ENCODE measurements at regions not wholly inside any gene's neighbourhood (a gene's known extent, or its start where the extent isn't known, plus 50 kb on each side); places are given as distances from the start of the nearest gene placed in this dataset.

DNA sequence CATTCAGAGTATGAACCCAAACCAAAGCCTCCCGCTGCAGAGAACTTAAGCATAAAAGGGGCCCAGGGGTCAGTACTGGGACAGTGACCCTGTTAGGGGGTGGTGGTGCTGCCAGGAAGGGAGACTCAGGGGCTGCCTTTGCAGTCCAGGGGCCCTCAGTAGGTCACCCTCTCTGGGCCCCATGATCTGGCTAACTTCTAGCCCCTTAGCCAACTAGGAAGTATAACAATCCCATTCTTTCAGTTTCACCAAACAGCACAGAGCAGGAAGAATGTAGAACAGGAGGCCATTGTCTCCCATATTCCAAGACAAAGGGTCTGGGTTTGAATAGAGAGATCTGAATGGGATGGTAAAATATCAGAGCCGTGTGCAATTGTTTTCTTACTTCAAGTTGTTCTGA is 378.6 kb upstream of the C16orf82 start:
- H3K36me3 ChIP-seq: no peaks in the 10 kb centered on the region
- no peaks in the 10 kb centered on the region for H3K9me3 ChIP-seq (ENCODE audit: low read depth)
- H3K4me3 ChIP-seq: no peak overlapping the region
- no peak overlapping the region for H3K27ac ChIP-seq
- DNase-seq (ENCODE audit: low read depth in 1 of 2, low spot score in 1 of 2): no peak
- TF ChIP-seq, protein P1, sequence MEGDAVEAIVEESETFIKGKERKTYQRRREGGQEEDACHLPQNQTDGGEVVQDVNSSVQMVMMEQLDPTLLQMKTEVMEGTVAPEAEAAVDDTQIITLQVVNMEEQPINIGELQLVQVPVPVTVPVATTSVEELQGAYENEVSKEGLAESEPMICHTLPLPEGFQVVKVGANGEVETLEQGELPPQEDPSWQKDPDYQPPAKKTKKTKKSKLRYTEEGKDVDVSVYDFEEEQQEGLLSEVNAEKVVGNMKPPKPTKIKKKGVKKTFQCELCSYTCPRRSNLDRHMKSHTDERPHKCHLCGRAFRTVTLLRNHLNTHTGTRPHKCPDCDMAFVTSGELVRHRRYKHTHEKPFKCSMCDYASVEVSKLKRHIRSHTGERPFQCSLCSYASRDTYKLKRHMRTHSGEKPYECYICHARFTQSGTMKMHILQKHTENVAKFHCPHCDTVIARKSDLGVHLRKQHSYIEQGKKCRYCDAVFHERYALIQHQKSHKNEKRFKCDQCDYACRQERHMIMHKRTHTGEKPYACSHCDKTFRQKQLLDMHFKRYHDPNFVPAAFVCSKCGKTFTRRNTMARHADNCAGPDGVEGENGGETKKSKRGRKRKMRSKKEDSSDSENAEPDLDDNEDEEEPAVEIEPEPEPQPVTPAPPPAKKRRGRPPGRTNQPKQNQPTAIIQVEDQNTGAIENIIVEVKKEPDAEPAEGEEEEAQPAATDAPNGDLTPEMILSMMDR (IDR thresholded peaks at IDR 0.05; ENCODE audit: low read depth, low read length): no peak
- no peaks in the 10 kb centered on the region for H3K4me1 ChIP-seq (ENCODE audit: low read depth)
- H3K27me3 ChIP-seq: no peaks in the 10 kb centered on the region

GRCh38 chr16:26688699-26689098 is 378.0 kb upstream of the C16orf82 start:
- H3K36me3 ChIP-seq: no peaks in the 10 kb centered on the region
- H3K9me3 ChIP-seq (ENCODE audit: low read depth): no peaks in the 10 kb centered on the region
- no peak overlapping the region for H3K4me3 ChIP-seq
- TF ChIP-seq, protein P1 (IDR thresholded peaks at IDR 0.05; ENCODE audit: low read depth, low read length): no peak
- H3K4me1 ChIP-seq (ENCODE audit: low read depth): no peaks in the 10 kb centered on the region
- DNase-seq (ENCODE audit: low read depth in 1 of 2, low spot score in 1 of 2): no peak
- H3K27me3 ChIP-seq: no peaks in the 10 kb centered on the region
- no peak overlapping the region for H3K27ac ChIP-seq

GRCh38 chr16:26692658-26693057 is 374.1 kb upstream of the C16orf82 start:
- H3K4me1 ChIP-seq (ENCODE audit: low read depth): no peaks in the 10 kb centered on the region
- TF ChIP-seq, protein P1 (IDR thresholded peaks at IDR 0.05; ENCODE audit: low read depth, low read length): no peak
- no peak for DNase-seq (ENCODE audit: low read depth in 1 of 2, low spot score in 1 of 2)
- H3K9me3 ChIP-seq (ENCODE audit: low read depth): no peaks in the 10 kb centered on the region
- H3K27ac ChIP-seq: no peak overlapping the region
- H3K36me3 ChIP-seq: no peaks in the 10 kb centered on the region
- no peaks in the 10 kb centered on the region for H3K27me3 ChIP-seq
- no peak overlapping the region for H3K4me3 ChIP-seq

DNA sequence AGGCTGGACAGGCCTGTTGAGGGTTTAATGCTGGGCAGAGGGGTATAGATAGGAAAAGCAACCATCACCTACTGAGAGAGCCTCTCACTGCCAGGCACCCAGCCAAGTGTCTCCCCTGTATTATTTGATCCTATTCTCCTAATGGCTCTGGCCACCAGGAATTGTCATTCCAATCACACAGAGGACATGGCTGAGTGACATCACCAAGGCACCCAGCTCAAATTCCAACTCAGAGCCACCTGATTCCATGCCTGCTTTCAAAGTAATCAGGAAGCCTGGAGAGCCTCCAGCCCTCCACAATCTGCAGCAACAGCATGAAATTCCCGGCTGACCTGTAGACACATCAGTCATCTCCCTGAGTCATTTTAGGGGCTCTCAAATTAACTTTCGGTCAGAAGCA is 368.9 kb upstream of the C16orf82 start:
- Histone ChIP-seq H3K27ac (no peak overlapping the region), H3K4me3 (no peak overlapping the region), H3K9me3 (ENCODE audit: low read depth) (no peaks in the 10 kb centered on the region), H3K36me3 (no peaks in the 10 kb centered on the region), H3K4me1 (ENCODE audit: low read depth) (no peaks in the 10 kb centered on the region), H3K27me3 (no peaks in the 10 kb centered on the region)
- TF ChIP-seq, protein P1 (IDR thresholded peaks at IDR 0.05; ENCODE audit: low read depth, low read length): no peak
- peak in 1 of 2 donors; percentile 8 for DNase-seq (ENCODE audit: low read depth in 1 of 2, low spot score in 1 of 2)

DNA sequence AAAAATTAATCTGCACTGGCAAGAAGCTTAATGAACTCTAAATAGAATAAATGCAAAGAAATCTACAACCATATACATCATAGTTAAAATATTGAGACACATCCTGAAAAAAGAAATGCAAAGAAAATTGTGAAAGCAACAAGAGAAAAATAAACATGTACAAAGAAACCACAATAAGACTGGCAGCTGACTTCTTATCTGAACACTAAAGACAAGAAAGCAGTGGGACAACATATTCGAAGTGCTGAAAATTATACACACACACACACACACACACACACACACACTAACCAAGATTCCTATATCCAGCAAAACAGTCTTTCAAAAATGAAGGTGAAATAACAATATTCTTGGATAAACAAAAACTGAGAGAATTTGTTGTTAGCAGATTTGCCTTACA is 366.5 kb upstream of the C16orf82 start:
- H3K36me3 ChIP-seq: no peaks in the 10 kb centered on the region
- no peak overlapping the region for H3K4me3 ChIP-seq
- no peak overlapping the region for H3K27ac ChIP-seq
- TF ChIP-seq, protein P1 (IDR thresholded peaks at IDR 0.05; ENCODE audit: low read depth, low read length): no peak
- H3K9me3 ChIP-seq (ENCODE audit: low read depth): no peaks in the 10 kb centered on the region
- no peaks in the 10 kb centered on the region for H3K27me3 ChIP-seq
- no peaks in the 10 kb centered on the region for H3K4me1 ChIP-seq (ENCODE audit: low read depth)
- no peak for DNase-seq (ENCODE audit: low read depth in 1 of 2, low spot score in 1 of 2)
